ENCODE measurements at regions not wholly inside any gene's neighbourhood (a gene's known extent, or its start where the extent isn't known, plus 50 kb on each side); places are given as distances from the start of the nearest gene placed in this dataset.

DNA sequence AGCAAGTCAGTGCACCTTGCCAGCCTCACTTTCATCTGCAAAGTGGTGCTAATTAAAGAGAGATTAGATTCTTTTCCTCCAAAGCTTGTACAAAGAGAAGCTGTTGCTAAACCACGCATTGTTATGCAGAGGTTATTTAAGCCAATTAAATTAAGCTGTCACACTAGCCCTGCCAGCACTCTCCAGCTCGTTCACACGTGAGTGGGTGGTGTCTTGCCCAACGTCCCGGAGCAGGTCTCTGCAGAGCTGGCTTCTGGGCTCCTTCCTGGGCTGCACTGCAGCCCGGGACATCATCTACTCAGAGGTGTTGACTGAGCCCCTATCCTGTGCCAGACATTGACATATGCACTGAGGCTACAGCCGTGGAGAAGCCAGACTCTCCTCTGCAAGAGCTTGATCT lies 401.6 kb upstream of the SULF2 start:
- TF ChIP-seq CTCF (conservative IDR thresholded peaks at IDR 0.05; ENCODE audit: low read depth, low read length) (no peak), EZH2 (IDR thresholded peaks at IDR 0.05; ENCODE audit: borderline replicate concordance, low read depth, low read length, poor library complexity, severe bottlenecking) (no peak)

Data from A673 (cell line).